B cell (primary cell): ENCODE measurements at regions not wholly inside any gene's neighbourhood (a gene's known extent, or its start where the extent isn't known, plus 50 kb on each side); places are given as distances from the start of the nearest gene placed in this dataset.

ENCODE experiments used
- ATAC-seq: fragments of 200-7000 bp; cut with Tn5 transposase; one replicate; pipeline ENCODE4 v1.10.0; 2021; ENCODE audit warnings: low read depth, mild to moderate bottlenecking, moderate number of reproducible peaks, moderate library complexity
- CTCF ChIA-PET: fragments of 350-600 bp; sonication (Branson Sonifier 250); formaldehyde crosslinking; loops from one replicate; lab custom pipeline; 2021; ENCODE audit warnings: antibody characterized with exemption, inconsistent platforms; lab: Charles Lee
- POLR2A ChIA-PET: fragments of 350-600 bp; sonication (Branson Sonifier 250); formaldehyde crosslinking; loops from one replicate; lab custom pipeline; 2021; ENCODE audit warnings: antibody characterized with exemption; lab: Charles Lee
- DNase-seq: peaks from one replicate; pipeline ENCODE4 v3.0.0; 2013
- H2AFZ ChIP-seq: 2 replicates; pipeline ENCODE4 v1.6.1; 2012; ENCODE audit warnings: mild to moderate bottlenecking, low read depth, low read length; ENCODE audit not compliant: insufficient read depth, poor library complexity, severe bottlenecking
- H3K27ac ChIP-seq, 2 donors: 1 replicate in 1 of 2; 2 replicates in 1 of 2; pipeline ENCODE4 v1.5.1; 2012 to 2013; ENCODE audit warnings: low read length in 2 of 2, mild to moderate bottlenecking in 2 of 2, moderate library complexity in 1 of 2
- H3K27me3 ChIP-seq, 4 experiments: fragments of 200-600 bp in 1 of 4; sonication (generic) in 1 of 4; replicated peaks in 1 of 4; 1 replicate in 2 of 4; 2 replicates in 2 of 4; pipeline versions ENCODE4 v1.6.1 to v1.7.0; 2013 to 2016; ENCODE audit warnings: low read length in 3 of 4, mild to moderate bottlenecking in 2 of 4, mixed read lengths in 1 of 4, moderate library complexity in 1 of 4; ENCODE audit not compliant: insufficient read depth in 4 of 4, control insufficient read depth in 3 of 4; ENCODE audit errors: control extremely low read depth in 1 of 4
- H3K36me3 ChIP-seq, 2 experiments: replicated peaks in 1 of 2; 1 replicate in 1 of 2; 2 replicates in 1 of 2; pipeline versions ENCODE4 v1.6.1 to v1.7.1; 2013; ENCODE audit warnings: low read length in 1 of 2; ENCODE audit not compliant: insufficient read depth in 2 of 2, control insufficient read depth in 1 of 2; ENCODE audit errors: control extremely low read depth in 1 of 2, extremely low read depth in 1 of 2
- H3K4me1 ChIP-seq, 2 donors: fragments of 200-600 bp in 1 of 2; sonication (generic) in 1 of 2; 1 replicate in 1 of 2; 2 replicates in 1 of 2; pipeline versions ENCODE4 v1.5.1 to v1.6.1; 2013 to 2017; ENCODE audit warnings: low read length in 2 of 2; ENCODE audit not compliant: control insufficient read depth in 2 of 2, insufficient read depth in 2 of 2
- H3K4me2 ChIP-seq: replicated peaks from 2 replicates; pipeline ENCODE3; 2012; ENCODE audit warnings: mild to moderate bottlenecking, low read depth, low read length; ENCODE audit not compliant: poor library complexity, severe bottlenecking
- H3K4me3 ChIP-seq, 5 experiments: fragments of 200-600 bp in 1 of 5; sonication (generic) in 1 of 5; 1 replicate in 3 of 5; 2 replicates in 2 of 5; pipeline versions ENCODE4 v1.5.1 to v1.7.0; 2011 to 2016; ENCODE audit warnings: low read length in 4 of 5, mild to moderate bottlenecking in 4 of 5, low read depth in 2 of 5, control low read depth in 1 of 5, moderate library complexity in 1 of 5; ENCODE audit not compliant: insufficient read depth in 1 of 5; ENCODE audit errors: control extremely low read depth in 1 of 5, extremely low read depth in 1 of 5
- H3K79me2 ChIP-seq: fragments of 200-600 bp; sonication (generic); one replicate; pipeline ENCODE4 v1.6.0; 2016; ENCODE audit warnings: low read length; ENCODE audit not compliant: control insufficient read depth, insufficient read depth
- H3K9ac ChIP-seq: fragments of 200-600 bp; sonication (generic); 2 replicates; pipeline ENCODE4 v1.6.1; 2017; ENCODE audit warnings: mild to moderate bottlenecking, low read length, moderate library complexity
- H3K9me3 ChIP-seq, 3 donors: one replicate each; pipeline versions ENCODE4 v1.6.1 to v1.7.1; 2013; ENCODE audit warnings: low read length in 2 of 3; ENCODE audit not compliant: control insufficient read depth in 2 of 3, insufficient read depth in 1 of 3; ENCODE audit errors: control extremely low read depth in 1 of 3
- H4K20me1 ChIP-seq: 2 replicates; pipeline ENCODE4 v1.6.0; 2012; ENCODE audit warnings: mild to moderate bottlenecking, low read length; ENCODE audit not compliant: insufficient read depth, control insufficient read depth, poor library complexity, severe bottlenecking
- H3K27ac Mint-ChIP-seq: one replicate; pipeline ENCODE4 v1.8.0; 2021; ENCODE audit warnings: mixed read lengths
- H3K27me3 Mint-ChIP-seq: one replicate; pipeline ENCODE4 v1.8.0; 2021; ENCODE audit warnings: mixed read lengths
- H3K4me1 Mint-ChIP-seq: one replicate; pipeline ENCODE4 v1.8.0; 2021; ENCODE audit warnings: mixed read lengths
- H3K4me3 Mint-ChIP-seq: one replicate; pipeline ENCODE4 v1.8.0; 2021; ENCODE audit warnings: mixed read lengths
- H3K9me3 Mint-ChIP-seq: one replicate; pipeline ENCODE4 v1.8.0; 2022; ENCODE audit warnings: mixed read lengths; ENCODE audit not compliant: insufficient read depth
- CTCF ChIP-seq: fragments of 200-600 bp; IDR thresholded peaks from one replicate; pipeline ENCODE4 v1.8.0; 2022; ENCODE audit warnings: antibody characterized with exemption, mild to moderate bottlenecking
- EZH2 ChIP-seq: IDR thresholded peaks from 2 replicates; pipeline ENCODE4 v1.6.1; 2012; ENCODE audit warnings: borderline replicate concordance, low read depth, mild to moderate bottlenecking, moderate library complexity, low read length; ENCODE audit not compliant: insufficient read depth, poor library complexity, severe bottlenecking
- WGBS: methylation state at CpG from one replicate; pipeline ENCODE4 v1.1.5; 2013; ENCODE audit warnings: missing lambda C conversion rate; ENCODE audit not compliant: insufficient coverage; 5-methylcytosine and 5-hydroxymethylcytosine counted together
- intact Hi-C: fragments of 100-400 bp; cut with micrococcal nuclease; formaldehyde crosslinking; loops from one replicate; pipeline ENCODE4 v1.10.0; 2022

- no peak overlapping the region for H3K4me2 ChIP-seq
- no peaks in the 10 kb centered on the region for H3K27me3 Mint-ChIP-seq
- no peaks in the 10 kb centered on the region for H4K20me1 ChIP-seq
- H3K4me3 ChIP-seq, result no peak overlapping the region
- TF ChIP-seq EZH2 (no peak), CTCF (no peak)
- no peak overlapping the region for H3K4me3 Mint-ChIP-seq
- peaks cover 3% of the 10 kb centered on the region for H3K4me1 Mint-ChIP-seq
- POLR2A ChIA-PET, result no interaction called here
- ATAC-seq (no peak), DNase-seq (no peak)
- peak overlapping the region; percentile 8 for H2AFZ ChIP-seq
- H3K27ac Mint-ChIP-seq, result no peak overlapping the region
- H3K79me2 ChIP-seq, result no peaks in the 10 kb centered on the region
- H3K36me3 ChIP-seq, result no peaks in the 10 kb centered on the region
- peaks cover 0 to 16% (median 5%) of the 10 kb centered on the region in 3 donors for H3K9me3 ChIP-seq
- H3K27ac ChIP-seq, result no peak overlapping the region
- intact Hi-C loops, result loop anchor here (5.0 kb wide), 2 partner anchors 283 to 808 kb away; no protein-coding TSS in a partner anchor
- peaks cover 5% of the 10 kb centered on the region for H3K9me3 Mint-ChIP-seq
- 47% methylated on average over 7 of the region's 12 CpGs for WGBS
- peaks cover 0 to 7% of the 10 kb centered on the region in 2 donors for H3K4me1 ChIP-seq
- CTCF ChIA-PET, result interaction anchor here (0.6 to 2.9 kb wide), 2 partner anchors 416 to 423 kb away, joined by 3 to 11 read pairs; no protein-coding TSS in a partner anchor
- H3K27me3 ChIP-seq, result peaks cover 0 to 3% (median 0%) of the 10 kb centered on the region in 4 experiments
- no peak overlapping the region for H3K9ac ChIP-seq
Measured at GRCh38 chr12:9334041-9334692, 126.0 kb upstream of the PZP start.

DNA sequence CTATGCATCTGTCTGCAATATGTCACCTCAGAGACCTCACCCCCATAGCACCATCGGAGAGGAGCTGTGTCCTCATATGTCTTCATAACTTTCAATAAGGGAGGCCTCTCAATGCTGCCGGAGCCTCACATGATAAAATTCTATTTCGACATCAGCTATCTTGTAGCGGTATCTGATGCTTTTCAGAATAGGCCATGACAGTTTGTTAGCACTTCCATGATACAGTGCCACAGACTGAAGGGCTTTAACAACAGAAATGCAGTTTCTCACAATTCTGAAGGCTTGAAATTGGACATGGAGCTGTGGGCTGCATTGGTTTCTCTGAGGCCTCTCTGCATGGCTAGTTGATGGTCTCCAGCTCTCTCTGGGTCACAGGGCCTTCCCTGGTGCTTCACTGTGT is 125.0 kb upstream of the PZP start:
- TF ChIP-seq EZH2, result no peak
- no peak for TF ChIP-seq CTCF
- CTCF ChIA-PET, result interaction anchor here (0.9 to 2.9 kb wide), 4 partner anchors 9 to 417 kb away, joined by 3 to 11 read pairs (median 4); no protein-coding TSS in a partner anchor
- Histone ChIP-seq H3K36me3 (no peaks in the 10 kb centered on the region), H4K20me1 (no peaks in the 10 kb centered on the region), H3K4me1 (peaks cover 0 to 7% of the 10 kb centered on the region in 2 donors), H3K79me2 (no peaks in the 10 kb centered on the region), H3K27me3 (peaks cover 0 to 3% (median 0%) of the 10 kb centered on the region in 4 experiments), H3K9ac (no peak overlapping the region), H3K9me3 (peaks cover 0 to 16% (median 5%) of the 10 kb centered on the region in 3 donors), H3K4me2 (no peak overlapping the region), H3K4me3 (no peak overlapping the region), H2AFZ (no peak overlapping the region), H3K27ac (no peak overlapping the region)
- Mint-ChIP-seq H3K4me1 (peaks cover 3% of the 10 kb centered on the region), H3K27me3 (no peaks in the 10 kb centered on the region), H3K9me3 (peaks cover 5% of the 10 kb centered on the region), H3K27ac (no peak overlapping the region), H3K4me3 (no peak overlapping the region)
- DNase-seq (no peak), ATAC-seq (no peak)
- 100% methylated on average over 4 of the region's 4 CpGs for WGBS
- POLR2A ChIA-PET, result no interaction called here
- intact Hi-C loops, result loop anchor here (5.0 kb wide), 2 partner anchors 284 to 809 kb away; no protein-coding TSS in a partner anchor
